ENCODE measurements at regions not wholly inside any gene's neighbourhood (a gene's known extent, or its start where the extent isn't known, plus 50 kb on each side); places are given as distances from the start of the nearest gene placed in this dataset.
A peak's percentile ranks its signal among the peaks of the same experiment; 100 is the strongest.

DNA sequence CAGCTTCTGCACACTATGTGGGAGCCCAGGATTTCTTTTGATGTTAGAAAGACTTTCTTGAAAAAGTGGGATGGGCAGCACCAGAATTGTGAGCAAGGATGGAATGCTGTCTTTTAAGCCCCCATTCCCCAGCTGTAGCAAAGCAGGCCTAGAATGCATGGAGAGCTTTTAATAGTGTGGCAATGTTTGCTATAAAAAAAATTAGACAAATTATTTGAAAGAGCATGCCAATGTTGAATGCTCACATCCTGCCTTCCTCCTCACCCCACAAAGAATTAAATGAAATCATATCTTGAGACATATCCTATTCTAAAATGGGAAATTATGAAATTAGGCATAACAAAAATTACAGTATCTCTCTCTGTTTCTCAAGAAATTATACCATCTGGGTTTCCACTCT lies 154.7 kb downstream of the C11orf91 start:
- ChIA-PET POLR2A (ENCODE audit: low non-redundant PET) (no interaction called here), CTCF (no interaction called here)
- H3K27ac ChIP-seq: no peak overlapping the region
- TF ChIP-seq, protein P1, sequence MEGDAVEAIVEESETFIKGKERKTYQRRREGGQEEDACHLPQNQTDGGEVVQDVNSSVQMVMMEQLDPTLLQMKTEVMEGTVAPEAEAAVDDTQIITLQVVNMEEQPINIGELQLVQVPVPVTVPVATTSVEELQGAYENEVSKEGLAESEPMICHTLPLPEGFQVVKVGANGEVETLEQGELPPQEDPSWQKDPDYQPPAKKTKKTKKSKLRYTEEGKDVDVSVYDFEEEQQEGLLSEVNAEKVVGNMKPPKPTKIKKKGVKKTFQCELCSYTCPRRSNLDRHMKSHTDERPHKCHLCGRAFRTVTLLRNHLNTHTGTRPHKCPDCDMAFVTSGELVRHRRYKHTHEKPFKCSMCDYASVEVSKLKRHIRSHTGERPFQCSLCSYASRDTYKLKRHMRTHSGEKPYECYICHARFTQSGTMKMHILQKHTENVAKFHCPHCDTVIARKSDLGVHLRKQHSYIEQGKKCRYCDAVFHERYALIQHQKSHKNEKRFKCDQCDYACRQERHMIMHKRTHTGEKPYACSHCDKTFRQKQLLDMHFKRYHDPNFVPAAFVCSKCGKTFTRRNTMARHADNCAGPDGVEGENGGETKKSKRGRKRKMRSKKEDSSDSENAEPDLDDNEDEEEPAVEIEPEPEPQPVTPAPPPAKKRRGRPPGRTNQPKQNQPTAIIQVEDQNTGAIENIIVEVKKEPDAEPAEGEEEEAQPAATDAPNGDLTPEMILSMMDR (conservative IDR thresholded peaks at IDR 0.05; ENCODE audit: low read depth): no peak
- no peak for DNase-seq (ENCODE audit: low spot score)

DNA sequence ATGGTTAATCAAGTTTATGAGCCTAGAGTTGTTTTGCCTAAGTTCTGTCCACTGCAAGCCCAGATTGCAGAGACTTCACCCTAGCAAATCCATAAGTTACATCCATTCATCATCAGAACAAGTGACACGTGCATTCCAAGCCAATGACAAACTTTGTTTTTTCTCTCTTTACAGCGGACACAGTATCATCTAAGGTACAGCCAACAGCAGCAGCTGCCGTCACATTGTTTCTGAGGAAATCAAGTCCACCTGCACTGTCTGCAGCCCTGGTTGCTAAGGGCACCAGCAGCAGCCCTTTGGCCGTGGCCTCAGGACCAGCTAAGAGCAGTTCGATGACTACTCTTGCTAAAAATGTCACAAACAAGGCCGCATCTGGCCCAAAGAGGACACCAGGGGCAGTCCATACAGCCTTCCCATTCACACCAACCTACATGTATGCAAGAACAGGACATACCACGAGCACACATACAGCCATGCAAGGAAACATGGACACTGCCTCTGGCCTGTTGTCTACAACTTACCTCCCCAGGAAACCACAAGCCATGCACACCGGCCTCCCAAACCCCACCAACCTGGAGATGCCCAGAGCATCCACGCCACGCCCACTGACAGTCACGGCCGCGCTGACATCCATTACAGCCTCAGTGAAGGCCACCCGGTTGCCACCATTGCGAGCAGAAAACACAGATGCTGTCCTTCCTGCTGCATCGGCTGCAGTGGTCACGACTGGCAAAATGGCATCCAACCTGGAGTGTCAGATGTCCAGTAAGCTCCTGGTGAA lies 155.8 kb downstream of the C11orf91 start:
- no peak overlapping the region for H3K27ac ChIP-seq
- POLR2A ChIA-PET (ENCODE audit: low non-redundant PET): no interaction called here
- TF ChIP-seq, protein P1 (conservative IDR thresholded peaks at IDR 0.05; ENCODE audit: low read depth): no peak
- CTCF ChIA-PET: no interaction called here
- no peak for DNase-seq (ENCODE audit: low spot score)

DNA sequence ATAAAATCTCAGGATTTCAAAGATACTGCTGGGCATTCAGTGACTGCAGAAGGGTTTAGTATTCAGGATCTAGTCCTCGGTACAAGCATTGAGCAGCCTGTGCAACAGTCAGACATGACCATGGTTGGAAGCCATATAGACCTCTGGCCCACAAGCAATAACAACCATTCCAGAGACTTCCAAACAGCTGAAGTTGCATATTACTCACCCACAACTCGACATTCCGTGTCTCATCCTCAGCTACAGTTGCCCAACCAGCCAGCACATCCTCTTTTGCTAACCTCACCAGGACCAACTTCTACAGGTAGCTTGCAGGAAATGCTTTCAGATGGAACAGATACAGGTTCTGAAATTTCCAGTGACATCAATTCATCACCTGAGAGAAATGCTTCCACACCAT lies 156.8 kb downstream of the C11orf91 start:
- POLR2A ChIA-PET (ENCODE audit: low non-redundant PET): no interaction called here
- TF ChIP-seq, protein P1 (conservative IDR thresholded peaks at IDR 0.05; ENCODE audit: low read depth): no peak
- H3K27ac ChIP-seq: no peak overlapping the region
- CTCF ChIA-PET: interaction anchor here (0.6 to 1.2 kb wide), 3 partner anchors 18 to 58 kb away, joined by 4 read pairs; no protein-coding TSS in a partner anchor
- DNase-seq (ENCODE audit: low spot score): no peak

DNA sequence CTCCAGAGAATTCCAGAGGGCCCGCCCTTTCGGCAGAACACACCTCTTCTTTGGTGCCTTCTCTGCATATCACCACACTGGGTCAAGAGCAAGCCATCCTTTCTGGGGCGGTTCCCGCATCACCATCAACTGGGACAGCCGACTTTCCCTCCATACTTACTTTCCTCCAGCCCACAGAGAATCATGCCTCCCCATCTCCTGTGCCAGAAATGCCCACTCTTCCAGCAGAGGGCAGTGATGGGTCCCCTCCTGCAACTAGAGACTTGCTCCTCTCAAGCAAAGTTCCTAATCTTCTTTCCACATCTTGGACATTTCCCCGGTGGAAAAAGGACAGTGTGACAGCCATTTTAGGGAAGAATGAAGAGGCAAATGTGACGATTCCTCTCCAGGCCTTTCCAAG lies 157.7 kb downstream of the C11orf91 start:
- peak; percentile 59 for DNase-seq (ENCODE audit: low spot score)
- TF ChIP-seq, protein P1 (conservative IDR thresholded peaks at IDR 0.05; ENCODE audit: low read depth): peak; percentile 17; the same call in 1 of the 2 replicates
- POLR2A ChIA-PET (ENCODE audit: low non-redundant PET): no interaction called here
- CTCF ChIA-PET: interaction anchor here (0.8 to 1.2 kb wide), 3 partner anchors 32 to 200 kb away, joined by 3 to 5 read pairs (median 4); no protein-coding TSS in a partner anchor
- no peak overlapping the region for H3K27ac ChIP-seq

DNA sequence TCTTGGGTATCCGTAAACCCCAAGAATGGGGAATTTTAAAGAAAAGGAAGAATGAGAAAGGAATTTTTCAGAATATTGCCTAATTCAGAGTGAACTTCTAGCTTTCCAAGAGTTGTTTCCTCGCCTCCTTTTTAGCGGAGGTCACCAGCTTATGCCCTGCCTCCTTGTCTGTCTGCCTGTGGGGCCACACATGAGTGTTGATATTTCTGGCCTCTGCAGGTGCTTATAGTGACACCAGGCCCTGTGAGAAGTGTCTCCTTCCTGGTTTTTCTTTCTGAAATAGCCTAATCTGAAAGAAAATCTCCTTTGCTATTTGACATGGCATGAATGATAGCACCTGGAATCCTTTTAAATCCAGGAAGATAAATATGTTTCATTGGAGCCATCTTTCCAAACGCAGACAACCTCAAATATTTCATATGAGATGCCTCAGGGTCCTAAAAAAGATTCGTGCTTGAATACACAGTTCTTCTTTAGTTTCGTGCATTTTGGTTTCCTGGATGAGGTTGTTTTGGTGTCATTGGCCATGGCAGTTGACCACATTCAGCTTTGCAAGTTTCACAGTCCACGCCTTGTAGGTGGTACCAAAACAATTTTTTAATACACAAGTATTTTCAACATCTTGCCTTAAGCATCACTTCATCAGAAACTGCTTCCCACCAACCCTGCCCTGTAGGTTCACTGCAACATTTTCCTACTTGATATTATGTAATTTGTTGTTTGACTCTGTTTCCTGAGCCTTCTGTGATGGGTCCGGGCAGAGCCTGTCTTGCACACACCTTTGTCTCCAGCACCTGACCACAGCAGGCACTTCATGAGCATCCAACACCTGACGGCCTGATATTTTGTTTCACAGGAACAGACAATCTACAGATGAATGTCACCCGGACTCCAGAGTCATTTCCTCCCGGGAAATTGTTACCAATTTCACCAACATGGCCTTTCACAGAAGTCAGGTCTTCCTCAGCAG lies 159.4 kb downstream of the C11orf91 start:
- no peak overlapping the region for H3K27ac ChIP-seq
- CTCF ChIA-PET: no interaction called here
- TF ChIP-seq, protein P1 (conservative IDR thresholded peaks at IDR 0.05; ENCODE audit: low read depth): no peak
- DNase-seq (ENCODE audit: low spot score): no peak
- POLR2A ChIA-PET (ENCODE audit: low non-redundant PET): no interaction called here

DNA sequence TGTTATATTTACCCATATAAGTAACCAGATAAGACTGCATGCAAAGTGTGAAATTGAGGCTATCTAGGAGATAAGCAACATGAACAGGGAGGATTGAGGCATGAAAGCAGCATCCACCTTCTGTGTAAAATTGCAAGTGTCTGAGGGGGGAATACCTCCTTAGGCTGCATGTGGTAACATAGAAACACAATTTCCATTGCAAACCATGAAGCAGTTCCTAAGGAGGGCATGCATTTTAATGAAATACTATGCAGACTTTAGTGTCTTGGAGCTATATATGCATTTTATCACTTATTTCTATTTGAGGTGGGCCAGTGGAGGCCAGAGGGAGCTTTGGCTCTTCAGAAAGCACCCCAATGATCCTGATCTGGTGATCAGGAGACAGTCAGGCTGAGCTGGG lies 160.2 kb downstream of the C11orf91 start:
- no peak overlapping the region for H3K27ac ChIP-seq
- TF ChIP-seq, protein P1 (conservative IDR thresholded peaks at IDR 0.05; ENCODE audit: low read depth): no peak
- POLR2A ChIA-PET (ENCODE audit: low non-redundant PET): no interaction called here
- CTCF ChIA-PET: no interaction called here
- no peak for DNase-seq (ENCODE audit: low spot score)
